Epithelial cell of esophagus (primary cell): ENCODE measurements at regions not wholly inside any gene's neighbourhood (a gene's known extent, or its start where the extent isn't known, plus 50 kb on each side); places are given as distances from the start of the nearest gene placed in this dataset.

Source experiments
- DNase-seq: peaks from one replicate; pipeline ENCODE4 v3.0.0; 2010; ENCODE audit warnings: low read depth
- H3K4me3 ChIP-seq: 2 replicates; pipeline ENCODE4 v1.5.1; 2011; ENCODE audit warnings: mild to moderate bottlenecking, low read length, control low read depth
- CTCF ChIP-seq: IDR thresholded peaks from 2 replicates; pipeline ENCODE4 v1.5.1; 2011; ENCODE audit warnings: low read depth, mild to moderate bottlenecking, low read length, control low read depth, inconsistent platforms; ENCODE audit not compliant: insufficient read depth; ENCODE audit errors: missing control alignments

GRCh38 chr3:146780251-146780650 lies 175.1 kb upstream of the PLSCR5 start:
- H3K4me3 ChIP-seq, result no peak overlapping the region
- peak; percentile 18 for DNase-seq
- no peak for TF ChIP-seq CTCF

- no peak overlapping the region for H3K4me3 ChIP-seq
- no peak for TF ChIP-seq CTCF
Observed at GRCh38 chr3:146777941-146778340, 172.8 kb upstream of the PLSCR5 start.

GRCh38 chr3:146772211-146772743 lies 167.1 kb upstream of the PLSCR5 start:
- H3K4me3 ChIP-seq, result no peak overlapping the region
- DNase-seq, result no peak
- TF ChIP-seq CTCF, result no peak

More at GRCh38 chr3:146777941-146778340, 172.8 kb upstream of the PLSCR5 start:
- no peak for DNase-seq

- H3K4me3 ChIP-seq, result no peak overlapping the region
- DNase-seq, result no peak
- no peak for TF ChIP-seq CTCF
Observed at GRCh38 chr3:146770881-146771280, 165.7 kb upstream of the PLSCR5 start.

- no peak for TF ChIP-seq CTCF
- H3K4me3 ChIP-seq, result no peak overlapping the region
- no peak for DNase-seq
Observed at GRCh38 chr3:146770301-146770700, 165.2 kb upstream of the PLSCR5 start.

GRCh38 chr3:146757759-146758158 lies 152.6 kb upstream of the PLSCR5 start:
- no peak for DNase-seq
- no peak for TF ChIP-seq CTCF
- H3K4me3 ChIP-seq, result no peak overlapping the region

GRCh38 chr3:146750196-146750595 lies 145.1 kb upstream of the PLSCR5 start:
- peak; percentile 1 for DNase-seq
- no peak overlapping the region for H3K4me3 ChIP-seq
- TF ChIP-seq CTCF, result no peak
